ENCODE measurements at regions not wholly inside any gene's neighbourhood (a gene's known extent, or its start where the extent isn't known, plus 50 kb on each side); places are given as distances from the start of the nearest gene placed in this dataset.

DNA sequence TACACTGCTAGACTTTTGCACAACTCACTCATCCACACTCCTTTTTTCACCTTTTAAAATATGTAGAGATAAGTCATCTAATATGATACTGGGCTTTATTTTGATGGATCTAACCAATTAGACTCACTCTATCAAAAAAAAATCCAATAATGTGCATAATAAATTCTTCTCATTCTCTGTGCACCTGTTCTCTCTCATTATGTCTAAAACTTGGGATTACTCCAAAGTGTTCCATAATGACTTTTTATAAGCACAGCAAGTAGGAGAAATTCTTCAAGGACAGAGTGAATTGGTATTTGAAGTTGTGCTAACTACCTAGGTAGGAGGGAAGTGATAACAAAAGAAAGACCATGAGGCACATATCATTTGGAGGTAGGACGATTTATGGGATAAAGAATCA lies 1438.8 kb downstream of the PCDH7 start:
- TF ChIP-seq POLR2A (IDR thresholded peaks at IDR 0.05) (no peak), CTCF (IDR thresholded peaks at IDR 0.05) (no peak)
- no peak for DNase-seq
- Histone ChIP-seq H3K27me3 (no peaks in the 10 kb centered on the region), H3K36me3 (replicated peaks in 1 of 2) (no peaks in the 10 kb centered on the region), H3K4me1 (replicated peaks in 1 of 2) (no peaks in the 10 kb centered on the region), H3K4me3 (no peak overlapping the region), H3K27ac (no peak overlapping the region), H3K9me3 (replicated peaks in 1 of 3) (no peaks in the 10 kb centered on the region)
- WGBS, 4 donors = 50 to 72% (median 63%) methylated on average over 1 of the region's 1 CpG
- intact Hi-C loops (cut with DNase I) = no loop called here

DNA sequence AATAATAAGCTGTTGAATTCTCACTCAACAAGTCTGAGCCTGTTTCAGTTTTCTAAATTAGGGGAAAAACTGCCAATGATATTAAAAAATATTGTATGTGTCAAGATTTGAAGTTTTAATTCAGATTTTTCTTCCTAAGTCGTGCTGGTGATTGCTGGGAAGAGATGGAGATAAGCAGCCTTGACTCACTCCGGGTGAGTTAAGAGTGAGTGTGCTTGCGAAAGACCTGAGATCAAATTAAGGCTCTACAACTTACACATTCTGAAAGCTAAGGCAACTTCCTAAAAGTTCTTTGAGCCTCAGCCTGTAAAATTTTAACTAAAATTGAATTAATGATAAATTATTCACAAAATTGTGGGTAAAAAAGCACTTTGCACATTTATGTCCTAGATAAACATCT lies 1441.2 kb downstream of the PCDH7 start:
- no peak for TF ChIP-seq POLR2A (IDR thresholded peaks at IDR 0.05)
- TF ChIP-seq CTCF (IDR thresholded peaks at IDR 0.05) = no peak
- intact Hi-C loops (cut with DNase I) = no loop called here
- 55 to 76% (median 65%) methylated on average over 3 of the region's 3 CpGs for WGBS, 4 donors

GRCh38 chr4:32163125-32163524 lies 1443.0 kb downstream of the PCDH7 start:
- DNase-seq = no peak
- Histone ChIP-seq H3K4me3 (no peak overlapping the region), H3K9me3 (replicated peaks in 1 of 3) (no peaks in the 10 kb centered on the region), H3K4me1 (replicated peaks in 1 of 2) (no peaks in the 10 kb centered on the region), H3K27ac (no peak overlapping the region), H3K36me3 (replicated peaks in 1 of 2) (no peaks in the 10 kb centered on the region), H3K27me3 (no peaks in the 10 kb centered on the region)
- WGBS, 4 donors = 65 to 85% (median 71%) methylated on average over 3 of the region's 3 CpGs
- intact Hi-C loops (cut with DNase I) = no loop called here
- TF ChIP-seq CTCF (IDR thresholded peaks at IDR 0.05) = no peak
- no peak for TF ChIP-seq POLR2A (IDR thresholded peaks at IDR 0.05)

More for the DNA sequence above, 1441.2 kb downstream of the PCDH7 start:
- H3K9me3 ChIP-seq (replicated peaks in 1 of 3) = no peaks in the 10 kb centered on the region
- H3K27ac ChIP-seq = no peak overlapping the region
- H3K27me3 ChIP-seq = no peaks in the 10 kb centered on the region
- H3K36me3 ChIP-seq (replicated peaks in 1 of 2) = no peaks in the 10 kb centered on the region
- no peak for DNase-seq
- no peak overlapping the region for H3K4me3 ChIP-seq
- H3K4me1 ChIP-seq (replicated peaks in 1 of 2) = no peaks in the 10 kb centered on the region

GRCh38 chr4:32169841-32170240 lies 1449.7 kb downstream of the PCDH7 start:
- H3K4me3 ChIP-seq = no peak overlapping the region
- 78 to 92% (median 91%) methylated on average over 3 of the region's 3 CpGs for WGBS, 4 donors
- H3K27me3 ChIP-seq = no peaks in the 10 kb centered on the region
- H3K36me3 ChIP-seq (replicated peaks in 1 of 2) = no peaks in the 10 kb centered on the region
- intact Hi-C loops (cut with DNase I) = no loop called here
- DNase-seq = no peak
- no peaks in the 10 kb centered on the region for H3K4me1 ChIP-seq (replicated peaks in 1 of 2)
- no peak for TF ChIP-seq CTCF (IDR thresholded peaks at IDR 0.05)
- TF ChIP-seq POLR2A (IDR thresholded peaks at IDR 0.05) = no peak
- H3K27ac ChIP-seq = no peak overlapping the region
- no peaks in the 10 kb centered on the region for H3K9me3 ChIP-seq (replicated peaks in 1 of 3)

All from adrenal gland (tissue), 9 donors.